ENCODE measurements at regions not wholly inside any gene's neighbourhood (a gene's known extent, or its start where the extent isn't known, plus 50 kb on each side); places are given as distances from the start of the nearest gene placed in this dataset.

DNA sequence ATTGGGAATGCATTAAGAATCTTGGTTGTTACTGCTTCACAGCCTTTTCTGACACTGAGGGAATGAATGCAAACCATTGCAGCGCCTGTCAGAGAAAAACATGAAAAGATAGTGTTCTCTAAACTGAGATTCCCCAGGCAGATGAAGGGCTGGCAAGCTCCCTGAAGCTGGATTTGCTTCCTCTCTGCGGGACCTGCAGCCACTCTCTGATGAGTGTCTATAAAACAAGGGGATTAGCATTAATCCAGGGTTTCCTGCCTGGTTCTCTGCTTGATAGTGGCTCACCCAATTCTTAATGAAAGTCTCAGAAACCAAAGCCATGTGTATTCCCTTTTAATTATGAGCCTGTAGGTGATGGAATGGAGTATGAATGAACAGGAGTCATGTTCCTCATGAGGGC, 344.3 kb upstream of the UMPS start:
- TF ChIP-seq, protein P1, sequence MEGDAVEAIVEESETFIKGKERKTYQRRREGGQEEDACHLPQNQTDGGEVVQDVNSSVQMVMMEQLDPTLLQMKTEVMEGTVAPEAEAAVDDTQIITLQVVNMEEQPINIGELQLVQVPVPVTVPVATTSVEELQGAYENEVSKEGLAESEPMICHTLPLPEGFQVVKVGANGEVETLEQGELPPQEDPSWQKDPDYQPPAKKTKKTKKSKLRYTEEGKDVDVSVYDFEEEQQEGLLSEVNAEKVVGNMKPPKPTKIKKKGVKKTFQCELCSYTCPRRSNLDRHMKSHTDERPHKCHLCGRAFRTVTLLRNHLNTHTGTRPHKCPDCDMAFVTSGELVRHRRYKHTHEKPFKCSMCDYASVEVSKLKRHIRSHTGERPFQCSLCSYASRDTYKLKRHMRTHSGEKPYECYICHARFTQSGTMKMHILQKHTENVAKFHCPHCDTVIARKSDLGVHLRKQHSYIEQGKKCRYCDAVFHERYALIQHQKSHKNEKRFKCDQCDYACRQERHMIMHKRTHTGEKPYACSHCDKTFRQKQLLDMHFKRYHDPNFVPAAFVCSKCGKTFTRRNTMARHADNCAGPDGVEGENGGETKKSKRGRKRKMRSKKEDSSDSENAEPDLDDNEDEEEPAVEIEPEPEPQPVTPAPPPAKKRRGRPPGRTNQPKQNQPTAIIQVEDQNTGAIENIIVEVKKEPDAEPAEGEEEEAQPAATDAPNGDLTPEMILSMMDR (IDR thresholded peaks at IDR 0.05; ENCODE audit: low read depth, low read length, missing input control) = no peak
- no peak for TF ChIP-seq RXRA (IDR thresholded peaks at IDR 0.05)
- TF ChIP-seq, protein P2, sequence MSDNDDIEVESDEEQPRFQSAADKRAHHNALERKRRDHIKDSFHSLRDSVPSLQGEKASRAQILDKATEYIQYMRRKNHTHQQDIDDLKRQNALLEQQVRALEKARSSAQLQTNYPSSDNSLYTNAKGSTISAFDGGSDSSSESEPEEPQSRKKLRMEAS (IDR thresholded peaks at IDR 0.05) = no peak
- TF ChIP-seq, protein P3, sequence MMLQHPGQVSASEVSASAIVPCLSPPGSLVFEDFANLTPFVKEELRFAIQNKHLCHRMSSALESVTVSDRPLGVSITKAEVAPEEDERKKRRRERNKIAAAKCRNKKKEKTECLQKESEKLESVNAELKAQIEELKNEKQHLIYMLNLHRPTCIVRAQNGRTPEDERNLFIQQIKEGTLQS (IDR thresholded peaks at IDR 0.05) = no peak
- TF ChIP-seq SP1 (IDR thresholded peaks at IDR 0.05) = no peak
- no peak for TF ChIP-seq RAD21 (IDR thresholded peaks at IDR 0.05)
- TF ChIP-seq TAF1 (conservative IDR thresholded peaks at IDR 0.05) = no peak
- TF ChIP-seq YY1 (IDR thresholded peaks at IDR 0.05) = no peak
- TF ChIP-seq, protein P4, sequence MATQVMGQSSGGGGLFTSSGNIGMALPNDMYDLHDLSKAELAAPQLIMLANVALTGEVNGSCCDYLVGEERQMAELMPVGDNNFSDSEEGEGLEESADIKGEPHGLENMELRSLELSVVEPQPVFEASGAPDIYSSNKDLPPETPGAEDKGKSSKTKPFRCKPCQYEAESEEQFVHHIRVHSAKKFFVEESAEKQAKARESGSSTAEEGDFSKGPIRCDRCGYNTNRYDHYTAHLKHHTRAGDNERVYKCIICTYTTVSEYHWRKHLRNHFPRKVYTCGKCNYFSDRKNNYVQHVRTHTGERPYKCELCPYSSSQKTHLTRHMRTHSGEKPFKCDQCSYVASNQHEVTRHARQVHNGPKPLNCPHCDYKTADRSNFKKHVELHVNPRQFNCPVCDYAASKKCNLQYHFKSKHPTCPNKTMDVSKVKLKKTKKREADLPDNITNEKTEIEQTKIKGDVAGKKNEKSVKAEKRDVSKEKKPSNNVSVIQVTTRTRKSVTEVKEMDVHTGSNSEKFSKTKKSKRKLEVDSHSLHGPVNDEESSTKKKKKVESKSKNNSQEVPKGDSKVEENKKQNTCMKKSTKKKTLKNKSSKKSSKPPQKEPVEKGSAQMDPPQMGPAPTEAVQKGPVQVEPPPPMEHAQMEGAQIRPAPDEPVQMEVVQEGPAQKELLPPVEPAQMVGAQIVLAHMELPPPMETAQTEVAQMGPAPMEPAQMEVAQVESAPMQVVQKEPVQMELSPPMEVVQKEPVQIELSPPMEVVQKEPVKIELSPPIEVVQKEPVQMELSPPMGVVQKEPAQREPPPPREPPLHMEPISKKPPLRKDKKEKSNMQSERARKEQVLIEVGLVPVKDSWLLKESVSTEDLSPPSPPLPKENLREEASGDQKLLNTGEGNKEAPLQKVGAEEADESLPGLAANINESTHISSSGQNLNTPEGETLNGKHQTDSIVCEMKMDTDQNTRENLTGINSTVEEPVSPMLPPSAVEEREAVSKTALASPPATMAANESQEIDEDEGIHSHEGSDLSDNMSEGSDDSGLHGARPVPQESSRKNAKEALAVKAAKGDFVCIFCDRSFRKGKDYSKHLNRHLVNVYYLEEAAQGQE (IDR thresholded peaks at IDR 0.05) = no peak
- no peak for TF ChIP-seq EGR1 (IDR thresholded peaks at IDR 0.05; ENCODE audit: low read depth in 2 of 2)

Data from liver (tissue), 3 donors.